HepG2 (cell line): ENCODE measurements at regions not wholly inside any gene's neighbourhood (a gene's known extent, or its start where the extent isn't known, plus 50 kb on each side); places are given as distances from the start of the nearest gene placed in this dataset.

ENCODE experiments used
- BHLHE40 ChIP-seq: IDR thresholded peaks from 2 replicates; pipeline ENCODE4 v1.6.1; 2011; ENCODE audit warnings: low read length, improper control_type of control experiment
- GMEB1 ChIP-seq: sonication (generic); formaldehyde crosslinking; IDR thresholded peaks from 2 replicates; pipeline ENCODE4 v1.5.1; 2020; ENCODE audit warnings: missing genetic modification reagents, mild to moderate bottlenecking, borderline replicate concordance
- RERE ChIP-seq: IDR thresholded peaks from 2 replicates; pipeline ENCODE4 v1.6.1; 2016; ENCODE audit warnings: low read depth, missing genetic modification reagents, missing compliant biosample characterization
- SATB2 ChIP-seq: sonication (generic); formaldehyde crosslinking; IDR thresholded peaks from 2 replicates; pipeline ENCODE4 v1.5.0; 2020; ENCODE audit warnings: missing genetic modification reagents
- ZHX1 ChIP-seq: sonication (generic); formaldehyde crosslinking; IDR thresholded peaks from 2 replicates; pipeline ENCODE4 v1.8.1; 2022; ENCODE audit warnings: low read depth, mild to moderate bottlenecking, missing genetic modification reagents
- ZNF839 ChIP-seq: sonication (generic); formaldehyde crosslinking; IDR thresholded peaks from 2 replicates; pipeline ENCODE4 v1.4.0; 2020; ENCODE audit warnings: missing genetic modification reagents, mild to moderate bottlenecking, borderline replicate concordance
- TF ChIP-seq, protein P1 (sequence below): sonication (generic); formaldehyde crosslinking; IDR thresholded peaks from 2 replicates; pipeline ENCODE4 v1.4.0; 2020; ENCODE audit warnings: missing genetic modification reagents

GRCh38 chr11:33618956-33619355 lies 81.7 kb downstream of the C11orf91 start:
- TF ChIP-seq, protein P1, sequence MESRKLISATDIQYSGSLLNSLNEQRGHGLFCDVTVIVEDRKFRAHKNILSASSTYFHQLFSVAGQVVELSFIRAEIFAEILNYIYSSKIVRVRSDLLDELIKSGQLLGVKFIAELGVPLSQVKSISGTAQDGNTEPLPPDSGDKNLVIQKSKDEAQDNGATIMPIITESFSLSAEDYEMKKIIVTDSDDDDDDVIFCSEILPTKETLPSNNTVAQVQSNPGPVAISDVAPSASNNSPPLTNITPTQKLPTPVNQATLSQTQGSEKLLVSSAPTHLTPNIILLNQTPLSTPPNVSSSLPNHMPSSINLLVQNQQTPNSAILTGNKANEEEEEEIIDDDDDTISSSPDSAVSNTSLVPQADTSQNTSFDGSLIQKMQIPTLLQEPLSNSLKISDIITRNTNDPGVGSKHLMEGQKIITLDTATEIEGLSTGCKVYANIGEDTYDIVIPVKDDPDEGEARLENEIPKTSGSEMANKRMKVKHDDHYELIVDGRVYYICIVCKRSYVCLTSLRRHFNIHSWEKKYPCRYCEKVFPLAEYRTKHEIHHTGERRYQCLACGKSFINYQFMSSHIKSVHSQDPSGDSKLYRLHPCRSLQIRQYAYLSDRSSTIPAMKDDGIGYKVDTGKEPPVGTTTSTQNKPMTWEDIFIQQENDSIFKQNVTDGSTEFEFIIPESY (CRISPR knock-in tag): no peak
- TF ChIP-seq ZHX1 (no peak), BHLHE40 (no peak), ZNF839 (CRISPR knock-in tag) (no peak), GMEB1 (CRISPR knock-in tag) (no peak), RERE (CRISPR knock-in tag) (no peak), SATB2 (CRISPR knock-in tag) (no peak)
